GM18519 (cell line): ENCODE measurements at regions not wholly inside any gene's neighbourhood (a gene's known extent, or its start where the extent isn't known, plus 50 kb on each side); places are given as distances from the start of the nearest gene placed in this dataset.
"Not testable (repeated sequence)": the region's sequence is repeated elsewhere in the genome, so short reads cannot be mapped to it uniquely, and the experiment has no call there.

ENCODE experiments used
- ATAC-seq: cut with Tn5 transposase; IDR thresholded peaks from one replicate; pipeline ENCODE4 v1.9.1; 2021; ENCODE audit warnings: mild to moderate bottlenecking, moderate library complexity; ENCODE audit not compliant: unreplicated experiment, low FRiP score

DNA sequence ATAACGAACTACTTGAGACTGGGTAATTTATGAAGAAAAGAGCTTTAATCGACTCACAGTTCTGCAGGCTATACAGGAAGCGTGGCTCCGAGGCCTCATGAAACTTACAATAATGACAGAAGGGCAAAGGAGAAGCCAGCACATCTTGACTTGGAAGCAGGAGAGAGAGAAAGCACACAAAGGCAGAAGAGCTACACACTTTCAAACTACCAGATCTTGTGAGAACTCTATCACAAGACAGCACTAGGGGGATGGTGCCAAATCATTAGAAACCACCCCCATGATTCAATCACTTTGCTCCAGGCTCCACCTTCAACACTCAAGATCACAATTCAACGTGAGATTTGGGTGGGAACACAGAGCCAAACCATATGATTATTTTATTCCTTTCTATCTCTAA lies 655.9 kb upstream of the SYT4 start:
- no peak for ATAC-seq

DNA sequence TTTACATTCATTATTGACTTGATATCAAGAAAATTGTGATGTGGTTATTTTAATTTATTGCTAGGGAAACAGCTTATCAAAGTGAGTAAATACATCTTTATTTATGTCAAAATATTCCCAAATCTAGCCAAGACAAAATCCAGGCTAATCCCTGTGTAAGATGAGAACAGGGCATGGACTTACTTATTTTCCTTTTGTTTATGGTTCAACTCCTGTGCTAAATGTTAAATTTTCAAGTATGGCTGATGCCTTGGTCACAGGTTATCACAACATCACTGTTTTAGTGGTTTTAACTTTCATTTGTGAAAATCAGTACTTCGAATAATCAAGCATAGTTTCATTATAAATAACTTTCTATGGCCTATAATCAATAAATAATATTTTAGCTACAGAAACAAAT lies 657.0 kb upstream of the SYT4 start:
- ATAC-seq = no peak

DNA sequence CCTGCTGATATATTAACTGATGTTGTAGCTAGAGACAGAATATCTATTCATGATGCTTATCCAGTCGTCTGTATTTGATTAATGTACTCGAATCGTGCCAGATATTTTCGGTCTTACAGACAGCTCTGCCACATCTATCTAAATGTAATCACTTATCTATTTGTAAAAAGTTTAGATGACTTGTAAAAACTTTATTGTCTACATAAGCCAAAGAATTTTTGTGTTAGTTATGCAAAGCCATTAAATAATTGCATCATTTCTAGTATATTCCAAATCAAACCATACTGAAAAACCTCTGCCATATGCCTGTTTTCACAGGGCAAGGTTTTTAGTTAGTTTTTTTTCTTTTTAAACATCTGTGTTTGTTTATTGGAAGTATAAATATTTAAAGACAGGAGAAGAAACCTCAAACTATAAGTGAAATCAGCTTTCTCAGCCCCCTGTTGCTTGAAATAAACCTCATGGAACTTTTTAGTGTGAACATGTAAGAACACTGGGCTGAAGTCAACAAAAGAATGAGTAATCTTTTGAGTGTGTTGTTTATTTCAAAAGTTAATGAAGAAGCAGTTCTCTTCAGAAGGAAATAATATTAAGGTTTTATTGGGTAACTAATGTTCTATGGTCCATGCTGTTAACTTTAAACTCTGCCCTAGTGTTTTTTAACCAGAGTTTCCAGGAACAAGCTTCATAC lies 657.6 kb upstream of the SYT4 start:
- ATAC-seq = no peak

DNA sequence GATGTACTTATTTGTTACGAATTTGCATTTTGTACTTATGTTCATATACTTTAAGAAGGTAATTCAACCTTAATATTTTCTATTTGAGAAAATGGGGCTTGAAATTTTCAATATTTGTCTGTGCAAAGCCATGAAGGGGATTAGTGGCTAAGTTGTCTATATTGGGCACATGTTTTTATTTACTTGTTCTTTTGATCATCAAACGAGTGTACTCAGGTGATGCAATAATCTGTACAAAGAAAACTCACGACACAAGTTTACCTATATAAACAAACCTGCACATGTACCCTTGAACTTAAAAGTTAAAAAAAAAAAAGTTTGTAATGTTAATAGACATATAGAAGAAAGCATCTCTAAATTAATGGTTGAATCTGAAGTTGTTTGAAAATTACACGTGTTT lies 658.9 kb upstream of the SYT4 start:
- ATAC-seq = no peak

DNA sequence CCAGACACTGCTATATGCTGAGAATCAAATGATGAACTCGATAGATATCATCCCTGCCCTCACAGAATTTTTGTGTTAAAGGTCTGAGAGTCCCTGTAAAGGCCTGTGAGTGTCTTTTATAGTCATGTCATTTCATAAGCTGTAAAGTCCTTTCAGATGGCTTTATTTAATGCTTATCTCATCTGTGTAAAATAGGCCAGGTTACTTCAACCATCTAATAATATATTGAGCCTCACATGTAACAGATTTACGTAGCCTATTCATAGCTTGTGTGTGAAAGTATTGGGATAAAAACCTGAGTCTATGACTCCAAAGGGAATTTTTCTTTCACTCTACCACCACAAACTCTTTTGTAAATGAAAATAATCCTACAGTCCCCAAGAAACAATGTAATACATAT lies 672.0 kb upstream of the SYT4 start:
- no peak for ATAC-seq

DNA sequence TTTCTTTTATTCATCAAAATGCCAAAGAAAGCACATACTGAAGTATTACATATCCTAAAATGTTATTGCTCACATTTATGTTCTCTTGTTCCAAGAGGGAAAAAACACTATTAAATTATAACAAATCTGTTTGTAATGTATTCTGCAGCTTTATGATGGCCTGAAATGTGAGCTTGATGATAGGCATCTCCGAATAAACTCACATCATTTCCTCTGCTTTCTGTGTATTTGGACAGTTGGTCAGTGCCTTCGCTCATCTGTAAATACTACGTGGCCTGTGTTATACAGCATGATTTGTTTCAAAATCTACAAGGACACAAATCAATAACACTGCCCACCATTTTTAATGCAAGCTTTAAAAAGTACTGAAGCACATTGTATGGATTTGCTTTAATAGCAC lies 672.8 kb upstream of the SYT4 start:
- ATAC-seq = no peak

DNA sequence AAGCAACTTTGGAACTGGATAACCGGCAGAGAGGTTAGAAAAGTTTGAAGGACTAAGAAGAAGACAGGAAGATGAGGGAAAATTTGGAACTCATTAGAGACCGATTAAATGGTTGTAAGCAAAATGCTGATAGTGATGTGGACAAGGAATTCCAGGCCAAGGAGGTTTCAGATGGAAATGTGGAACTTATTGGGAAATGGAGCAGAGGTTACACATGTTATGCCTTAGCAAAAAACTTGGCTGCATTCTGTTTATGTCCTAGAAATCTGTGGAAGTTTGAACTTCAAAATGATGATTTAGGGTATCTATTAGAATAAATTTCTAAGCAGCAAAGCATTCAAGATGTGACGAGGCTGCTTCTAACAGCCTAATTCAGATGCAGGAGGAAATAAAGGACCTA lies 675.1 kb upstream of the SYT4 start:
- ATAC-seq = no peak

DNA sequence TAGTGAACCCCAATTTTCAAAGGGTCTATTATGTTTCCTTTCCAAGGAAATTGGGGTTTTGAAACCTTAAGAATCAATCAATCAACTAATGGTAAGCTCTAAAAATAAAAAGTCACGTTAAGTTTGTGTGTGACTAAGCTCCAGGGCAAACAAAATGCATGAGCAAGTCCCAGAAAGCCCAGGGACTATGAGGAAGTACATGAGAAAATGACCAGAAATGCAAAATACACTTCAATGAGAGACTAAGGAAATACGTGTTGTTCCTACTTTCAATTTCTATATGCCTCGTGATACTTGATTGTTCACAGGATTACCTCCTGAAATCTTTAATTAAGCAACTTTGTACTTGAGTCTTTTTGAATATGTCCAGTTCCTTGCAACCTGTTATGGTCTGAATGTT lies 684.4 kb upstream of the SYT4 start:
- no peak for ATAC-seq

DNA sequence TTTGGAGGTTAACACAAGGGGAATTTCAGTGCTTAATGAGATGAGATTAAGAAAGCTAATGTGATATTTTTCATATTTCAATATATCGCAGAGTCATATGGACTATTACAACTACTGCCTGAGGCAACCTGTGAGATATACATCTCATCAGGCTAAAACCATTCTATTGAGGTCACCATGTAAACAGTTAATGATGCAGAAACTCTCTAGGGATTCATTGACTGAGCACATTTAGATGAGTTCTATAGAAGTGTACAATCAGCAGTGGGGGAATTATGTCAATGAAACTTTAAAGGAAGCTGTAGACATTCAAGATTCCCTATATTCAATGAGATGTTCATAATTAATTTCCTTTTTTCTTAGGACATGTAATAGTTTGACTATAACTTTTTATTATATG lies 687.4 kb upstream of the SYT4 start:
- no peak for ATAC-seq

DNA sequence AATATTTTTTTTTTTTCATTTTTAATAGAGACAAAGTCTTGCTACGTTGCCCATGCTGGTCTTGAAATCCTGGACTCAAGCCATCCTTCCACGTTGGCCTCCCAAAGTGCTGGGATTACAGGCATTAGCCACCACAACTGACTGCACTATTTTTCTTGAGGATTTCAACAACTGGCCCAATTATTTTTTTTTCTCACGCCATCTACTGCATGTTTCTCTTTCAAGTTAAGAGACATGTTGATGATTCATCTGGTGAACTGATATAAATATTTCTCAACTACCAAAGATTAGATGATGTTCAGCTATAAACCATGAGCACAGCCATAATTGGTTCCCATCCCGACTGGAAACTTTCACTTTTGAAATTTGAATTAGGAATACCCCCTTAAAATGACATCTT lies 688.4 kb upstream of the SYT4 start:
- ATAC-seq = no peak

DNA sequence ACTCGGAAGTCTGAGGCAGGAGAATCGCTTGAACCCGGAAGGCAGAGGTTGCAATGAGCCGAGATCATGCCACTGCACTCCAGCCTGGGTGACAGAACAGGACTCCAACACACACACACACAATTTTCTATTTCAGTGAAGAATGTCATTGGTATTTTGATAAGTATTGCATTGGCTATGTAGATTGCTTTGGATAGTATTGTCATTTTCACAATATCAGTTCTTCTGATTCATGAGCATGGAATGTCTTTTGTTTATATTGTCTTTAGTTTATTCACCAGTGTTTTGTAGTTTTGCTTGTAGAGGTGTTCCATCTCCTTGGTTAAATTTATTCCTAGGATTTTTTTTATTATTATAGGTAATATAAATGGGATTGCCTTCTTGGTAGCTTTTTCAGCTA lies 693.4 kb upstream of the SYT4 start:
- no peak for ATAC-seq

DNA sequence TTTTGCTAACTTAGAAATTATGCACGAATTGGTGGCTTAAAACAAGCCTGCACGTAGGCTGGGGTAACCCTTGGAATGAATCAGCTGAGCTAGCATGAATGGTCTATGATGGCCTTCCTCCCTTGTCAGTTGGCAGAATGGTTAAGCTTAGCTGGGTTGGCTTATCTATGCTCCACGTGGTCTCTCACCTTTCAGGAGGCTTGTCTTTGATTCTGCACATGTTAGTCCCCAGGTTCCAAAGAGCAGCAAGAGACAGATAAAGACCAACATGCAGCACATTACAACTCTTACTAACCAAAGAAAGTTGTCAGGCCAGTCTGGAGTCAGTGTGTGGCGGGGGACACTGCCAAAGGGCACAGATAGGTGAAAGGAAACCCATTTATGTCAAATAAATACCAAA lies 700.9 kb upstream of the SYT4 start:
- no peak for ATAC-seq

DNA sequence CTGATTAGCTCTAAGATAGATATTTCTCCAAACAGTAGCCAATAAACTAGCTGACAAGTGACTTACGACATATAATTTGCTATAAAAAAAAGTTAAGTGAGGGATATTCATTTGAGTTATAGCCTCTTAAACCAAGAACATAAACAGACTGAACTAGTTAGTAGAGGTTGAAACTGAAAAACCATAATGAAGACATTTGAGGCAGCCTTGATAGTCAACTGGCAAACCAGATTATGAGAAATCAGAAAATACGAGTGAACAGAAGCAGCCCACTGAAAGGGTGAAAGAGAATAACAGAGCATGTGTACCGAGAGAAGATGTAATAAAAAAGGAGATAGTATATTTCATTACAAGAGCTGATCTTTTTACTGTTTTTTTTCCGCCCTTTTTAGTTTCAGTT lies 698.1 kb upstream of the SETBP1 start:
- no peak for ATAC-seq

DNA sequence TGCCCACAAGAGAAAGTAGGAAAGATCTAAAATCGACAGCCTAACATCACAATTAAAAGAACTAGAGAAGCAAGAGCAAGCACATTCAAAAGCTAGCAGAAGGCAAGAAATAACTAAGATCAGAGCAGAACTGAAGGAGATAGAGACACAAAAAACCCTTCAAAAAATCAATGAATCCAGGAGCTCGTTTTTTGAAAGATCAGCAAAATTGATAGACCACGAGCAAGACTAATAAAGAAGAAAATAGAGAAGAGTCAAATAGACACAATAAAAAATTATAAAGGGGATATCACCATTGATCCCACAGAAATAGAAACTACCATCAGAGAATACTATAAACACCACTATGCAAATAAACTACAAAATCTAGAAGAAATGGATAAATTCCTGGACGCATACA lies 693.6 kb upstream of the SETBP1 start:
- not testable (repeated sequence) for ATAC-seq

DNA sequence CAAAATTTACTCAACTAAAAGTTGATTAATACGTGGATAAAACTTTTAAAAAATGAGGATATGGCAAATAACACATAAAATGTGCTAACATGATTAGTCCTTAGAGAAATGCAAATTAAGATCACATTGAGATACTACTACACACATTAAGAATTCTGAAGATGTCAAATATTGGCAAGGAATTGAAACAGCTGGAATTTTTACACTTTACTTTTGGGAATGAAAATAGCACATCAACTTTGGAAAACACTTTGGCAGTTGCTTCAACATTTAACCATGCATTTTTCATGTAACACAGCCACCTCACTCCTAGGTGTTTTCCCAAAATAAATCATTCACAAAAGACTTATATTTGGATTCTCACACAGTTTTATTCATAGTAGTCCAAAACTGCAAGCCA lies 687.9 kb upstream of the SETBP1 start:
- no peak for ATAC-seq

DNA sequence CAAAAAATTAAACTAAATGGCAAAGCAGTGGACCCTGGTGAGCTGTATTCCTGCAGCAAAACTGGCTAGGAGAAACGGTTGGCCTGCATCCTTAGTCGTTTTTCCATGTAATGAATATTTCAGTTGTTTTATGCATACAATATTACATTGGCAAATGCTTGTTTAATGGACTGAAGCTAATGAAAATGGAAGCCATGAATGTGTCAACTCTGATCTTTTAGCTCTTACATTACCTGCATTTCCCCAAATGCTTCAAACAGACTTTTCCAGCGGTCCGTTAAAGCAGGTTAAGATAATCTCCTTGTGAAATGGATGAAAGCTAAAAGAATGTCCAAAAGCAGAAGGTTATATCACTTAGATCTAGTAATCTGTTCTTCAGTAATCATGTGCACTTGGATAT lies 686.3 kb upstream of the SETBP1 start:
- no peak for ATAC-seq

DNA sequence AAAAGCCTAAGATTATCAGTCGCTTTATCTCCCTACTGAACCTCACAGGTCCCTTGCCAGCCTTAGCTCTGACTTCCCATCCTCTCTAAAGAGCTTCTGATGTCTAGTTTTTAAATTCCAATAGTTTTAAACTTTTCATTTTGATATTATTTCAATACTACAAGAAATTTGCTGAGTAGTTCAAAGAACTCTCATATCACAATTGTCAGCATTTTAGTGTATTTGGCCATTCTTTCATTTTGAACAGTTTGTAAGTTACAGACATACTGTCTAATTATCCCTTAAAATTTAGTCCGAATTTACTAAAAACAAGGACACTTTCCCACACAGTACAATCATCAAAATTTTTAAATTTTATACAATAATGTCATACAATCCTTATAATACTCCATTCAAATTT lies 666.8 kb upstream of the SETBP1 start:
- no peak for ATAC-seq

DNA sequence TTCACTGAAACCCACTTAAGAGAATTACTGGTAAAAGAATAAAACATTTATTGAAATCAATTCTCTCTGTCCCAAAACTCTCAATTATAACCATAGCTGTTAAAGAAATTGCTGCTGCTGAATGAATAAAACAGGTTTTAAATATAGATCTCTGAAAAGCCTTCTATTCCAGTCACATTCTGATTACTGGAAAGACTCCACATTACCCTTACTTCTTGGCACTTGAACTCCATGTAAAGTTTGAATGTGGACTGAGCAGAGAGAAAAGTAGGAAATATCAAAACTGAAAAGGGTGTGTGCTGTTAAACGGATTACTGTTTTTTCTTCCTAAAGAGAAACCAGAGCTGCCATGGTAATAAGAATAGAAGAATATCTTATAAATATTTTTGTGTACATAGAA lies 655.3 kb upstream of the SETBP1 start:
- ATAC-seq = no peak

DNA sequence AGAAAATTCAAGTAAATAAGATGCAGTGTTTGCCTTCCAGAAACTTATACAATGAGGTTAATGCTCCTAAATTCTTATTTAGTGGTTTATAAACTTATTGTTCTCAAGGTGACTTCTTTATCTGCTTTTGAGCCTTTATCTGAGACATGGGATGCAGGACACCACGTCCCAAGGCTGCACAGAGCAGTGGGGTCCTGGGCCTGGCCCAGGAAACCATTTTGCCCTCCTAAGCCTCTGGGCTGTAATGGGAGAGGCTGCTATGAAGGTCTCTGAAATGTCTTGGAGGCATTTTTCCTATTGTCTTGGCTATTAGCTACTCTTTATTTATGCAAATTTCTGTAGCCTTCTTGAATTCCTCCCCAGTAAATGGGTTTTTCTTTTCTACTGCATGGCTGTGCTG lies 652.6 kb upstream of the SETBP1 start:
- no peak for ATAC-seq

DNA sequence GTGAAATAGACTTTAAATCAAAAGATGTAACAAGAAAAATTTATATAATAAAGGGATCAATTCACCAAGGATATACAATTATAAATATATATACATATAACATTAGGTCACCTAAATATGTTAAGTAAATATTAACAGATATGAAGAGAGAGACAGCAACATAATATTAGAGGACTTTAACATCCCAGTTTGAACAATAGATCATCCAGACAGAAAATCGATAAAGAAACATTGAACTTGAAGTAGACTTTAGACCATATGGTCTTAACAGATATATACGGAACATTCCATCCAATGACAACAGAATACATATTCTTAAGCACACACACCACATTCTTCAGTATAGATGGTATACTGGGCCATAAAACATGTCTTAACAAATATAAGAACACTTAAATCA lies 649.6 kb upstream of the SETBP1 start:
- ATAC-seq = no peak

DNA sequence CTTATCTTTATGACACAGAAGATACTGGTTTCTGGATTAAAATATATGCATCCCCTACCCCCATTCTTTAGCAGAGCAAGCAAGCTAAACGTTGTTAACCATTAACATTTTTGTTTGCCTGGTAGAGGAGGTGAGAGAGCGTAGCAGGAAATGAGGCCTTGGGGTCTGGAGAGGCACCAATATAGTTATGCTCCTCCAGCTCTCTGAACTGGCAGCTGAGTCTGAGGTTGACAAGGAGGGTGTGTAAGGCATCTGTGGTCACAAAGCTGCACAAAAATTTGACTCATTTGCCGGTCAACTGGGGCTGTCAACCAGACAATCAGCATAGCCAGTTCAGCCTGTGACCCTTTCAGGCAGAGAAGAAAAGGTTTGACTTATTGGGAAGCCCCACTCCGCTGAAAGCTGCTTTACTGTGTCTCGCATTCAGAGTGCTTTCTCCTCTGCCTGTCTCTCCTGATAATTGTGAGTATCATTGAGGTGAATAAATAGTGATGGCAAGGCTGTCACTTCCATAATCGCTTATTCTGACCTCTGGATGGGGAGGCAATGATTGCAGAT lies 647.5 kb upstream of the SETBP1 start:
- no peak for ATAC-seq

DNA sequence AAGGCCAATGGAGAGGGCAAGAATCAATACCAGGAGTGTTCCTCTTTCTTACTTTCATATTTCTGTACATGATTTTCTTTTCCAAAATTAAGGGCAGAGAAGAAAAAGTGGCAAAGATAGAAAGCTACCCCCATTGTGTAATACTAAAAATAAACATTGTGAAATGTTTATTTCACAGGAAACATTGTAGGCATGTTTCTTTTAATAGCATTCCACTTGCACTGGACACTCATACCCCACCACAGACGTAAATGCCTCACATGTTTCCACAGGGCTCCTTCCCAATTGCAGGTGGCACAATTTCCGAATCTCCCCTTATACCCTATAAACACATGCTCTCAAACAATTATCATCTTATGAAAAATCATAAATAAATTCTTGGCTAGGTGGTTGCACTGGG lies 645.1 kb upstream of the SETBP1 start:
- no peak for ATAC-seq

DNA sequence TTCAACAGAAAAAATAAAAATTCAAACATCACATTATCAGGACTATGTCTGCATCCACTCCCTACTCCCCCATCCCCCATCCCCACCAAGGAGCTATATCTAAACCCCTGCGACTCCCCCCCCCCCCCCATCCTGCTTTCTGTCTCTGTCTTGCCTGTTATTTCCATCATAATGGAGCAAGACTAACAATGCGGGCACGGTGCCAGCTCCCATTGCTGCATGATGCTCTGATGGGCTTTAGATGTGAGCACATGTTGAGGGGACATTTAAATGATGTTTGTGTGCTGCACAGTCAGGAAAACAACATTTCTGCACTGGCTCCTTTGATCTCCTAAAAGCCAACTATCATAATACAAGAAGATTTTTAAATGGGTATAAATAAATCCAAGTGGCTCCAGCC lies 644.2 kb upstream of the SETBP1 start:
- ATAC-seq = no peak
